Neural cell (in vitro differentiated cells): ENCODE measurements at regions not wholly inside any gene's neighbourhood (a gene's known extent, or its start where the extent isn't known, plus 50 kb on each side); places are given as distances from the start of the nearest gene placed in this dataset.

Experiments used
- H2AFZ ChIP-seq: fragments of 200-600, 300-800 bp; sonication (generic), shearing (Covaris generic); 2 replicates; pipeline ENCODE4 v1.6.0; 2014; ENCODE audit warnings: low read depth, mild to moderate bottlenecking, antibody characterized with exemption, low read length, moderate library complexity
- H3F3A ChIP-seq: fragments of 200-600 bp; shearing (Covaris generic); 2 replicates; pipeline ENCODE4 v1.6.1; 2016; ENCODE audit warnings: mild to moderate bottlenecking, moderate library complexity, mixed read lengths, antibody characterized with exemption, low read length; ENCODE audit not compliant: insufficient read depth, poor library complexity, severe bottlenecking
- H3K27ac ChIP-seq: fragments of 200-600, 300-800 bp; sonication (generic), shearing (Covaris generic); 2 replicates; pipeline ENCODE4 v1.5.1; 2014; ENCODE audit warnings: mild to moderate bottlenecking, low read length, moderate library complexity
- H3K27me3 ChIP-seq: fragments of 300-800, 200-600 bp; sonication (generic), shearing (Covaris generic); 2 replicates; pipeline ENCODE4 v1.6.0; 2014; ENCODE audit warnings: mild to moderate bottlenecking, low read depth, low read length, moderate library complexity; ENCODE audit not compliant: insufficient read depth
- H3K36me3 ChIP-seq: fragments of 300-800, 200-600 bp; sonication (generic), shearing (Covaris generic); 2 replicates; pipeline ENCODE4 v1.5.1; 2014; ENCODE audit warnings: mild to moderate bottlenecking, antibody characterized with exemption, low read length, moderate library complexity; ENCODE audit not compliant: insufficient read depth
- H3K4me2 ChIP-seq: fragments of 300-800, 200-600 bp; sonication (generic), shearing (Covaris generic); 2 replicates; pipeline ENCODE4 v1.6.0; 2014; ENCODE audit warnings: mild to moderate bottlenecking, low read length
- H3K4me3 ChIP-seq: fragments of 300-800, 200-600 bp; sonication (generic), shearing (Covaris generic); 2 replicates; pipeline ENCODE4 v1.5.1; 2014; ENCODE audit warnings: mild to moderate bottlenecking, low read length, moderate library complexity
- H3K79me2 ChIP-seq: fragments of 200-600 bp; shearing (Covaris generic); replicated peaks from 2 replicates; pipeline ENCODE4 v1.6.0; 2014; ENCODE audit warnings: mild to moderate bottlenecking, low read length, moderate library complexity; ENCODE audit not compliant: insufficient read depth
- H3K9ac ChIP-seq: fragments of 300-800, 200-600 bp; sonication (generic), shearing (Covaris generic); 2 replicates; pipeline ENCODE4 v1.6.1; 2016; ENCODE audit warnings: mild to moderate bottlenecking, low read length, mixed read lengths
- H3K9me2 ChIP-seq: fragments of 200-600 bp; shearing (Covaris generic); 2 replicates; pipeline ENCODE4 v1.6.1; 2016; ENCODE audit warnings: mild to moderate bottlenecking, low read length, mixed read lengths; ENCODE audit not compliant: insufficient read depth
- H3K9me3 ChIP-seq: fragments of 200-600, 300-800 bp; sonication (generic), shearing (Covaris generic); 2 replicates; pipeline ENCODE4 v1.6.1; 2016; ENCODE audit warnings: mild to moderate bottlenecking, mixed run types, low read length, moderate library complexity, mixed read lengths
- H4K20me1 ChIP-seq: fragments of 200-600 bp; shearing (Covaris generic); 2 replicates; pipeline ENCODE4 v1.6.1; 2016; ENCODE audit warnings: mild to moderate bottlenecking, mixed run types; ENCODE audit not compliant: insufficient read depth
- EP300 ChIP-seq: fragments of 450-650 bp; conservative IDR thresholded peaks from 2 replicates; pipeline ENCODE4 v1.6.1; 2014; ENCODE audit warnings: antibody characterized with exemption, mild to moderate bottlenecking, moderate library complexity; ENCODE audit not compliant: poor library complexity, severe bottlenecking
- EZH2 ChIP-seq: fragments of 200-600, 300-800 bp; shearing (Covaris generic), sonication (generic); IDR thresholded peaks from 2 replicates; pipeline ENCODE4 v1.6.1; 2014; ENCODE audit warnings: antibody characterized with exemption, low read length, borderline replicate concordance, mild to moderate bottlenecking; ENCODE audit not compliant: insufficient read depth, poor library complexity, severe bottlenecking
- MXI1 ChIP-seq: fragments of 450-650 bp; conservative IDR thresholded peaks from 2 replicates; pipeline ENCODE4 v1.6.1; 2014; ENCODE audit warnings: antibody characterized with exemption, mild to moderate bottlenecking; ENCODE audit not compliant: poor library complexity, severe bottlenecking
- POLR2AphosphoS5 ChIP-seq: IDR thresholded peaks from 2 replicates; pipeline ENCODE4 v1.6.1; 2012
- RAD21 ChIP-seq: fragments of 450-650 bp; conservative IDR thresholded peaks from 2 replicates; pipeline ENCODE4 v1.6.1; 2014; ENCODE audit warnings: antibody characterized with exemption, mild to moderate bottlenecking, moderate library complexity
- SMC3 ChIP-seq: fragments of 450-650 bp; conservative IDR thresholded peaks from 2 replicates; pipeline ENCODE4 v1.6.1; 2014; ENCODE audit warnings: antibody characterized with exemption, mild to moderate bottlenecking, moderate library complexity; ENCODE audit not compliant: poor library complexity
- TAF1 ChIP-seq: IDR thresholded peaks from 2 replicates; pipeline ENCODE4 v1.6.1; 2012; ENCODE audit warnings: low read depth
- TF ChIP-seq, protein P1 (sequence below): fragments of 450-650 bp; IDR thresholded peaks from 2 replicates; pipeline ENCODE4 v1.5.1; 2014; ENCODE audit warnings: antibody characterized with exemption, mild to moderate bottlenecking, moderate library complexity; ENCODE audit not compliant: poor library complexity, severe bottlenecking
- TF ChIP-seq, protein P2 (sequence below): IDR thresholded peaks from 2 replicates; pipeline ENCODE4 v1.6.1; 2012; ENCODE audit warnings: borderline replicate concordance

DNA sequence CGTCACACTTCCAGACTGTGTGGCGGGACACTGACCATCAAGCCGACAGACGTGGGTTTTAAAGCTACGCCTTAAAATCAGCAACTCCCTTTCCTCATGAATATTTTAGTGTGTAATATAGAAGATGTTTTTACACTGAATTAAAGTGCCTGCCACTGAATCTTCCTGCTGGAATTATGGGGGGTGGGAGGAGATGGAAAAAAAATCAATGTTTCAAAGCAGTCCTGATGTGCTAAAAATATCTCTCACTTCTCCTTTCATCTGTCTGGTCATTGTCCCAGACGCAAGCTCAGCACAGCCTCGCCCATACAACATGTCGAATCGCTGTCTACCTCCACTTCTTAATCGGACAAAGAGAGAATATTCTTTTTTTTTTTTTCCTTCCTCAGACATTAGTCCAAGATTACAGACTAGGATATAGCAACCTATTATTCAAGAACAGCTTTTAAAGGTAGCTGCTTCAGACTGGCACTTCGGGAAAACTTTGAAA is 165.1 kb upstream of the KLF14 start:
- Histone ChIP-seq H3K4me3 (no peak overlapping the region), H3F3A (no peaks in the 10 kb centered on the region), H4K20me1 (no peaks in the 10 kb centered on the region), H3K27me3 (no peaks in the 10 kb centered on the region), H3K4me2 (no peak overlapping the region), H3K27ac (no peak overlapping the region), H3K79me2 (no peaks in the 10 kb centered on the region), H3K9ac (no peak overlapping the region), H3K36me3 (no peaks in the 10 kb centered on the region), H2AFZ (no peak overlapping the region), H3K9me2 (no peaks in the 10 kb centered on the region), H3K9me3 (no peaks in the 10 kb centered on the region)
- TF ChIP-seq, protein P1, sequence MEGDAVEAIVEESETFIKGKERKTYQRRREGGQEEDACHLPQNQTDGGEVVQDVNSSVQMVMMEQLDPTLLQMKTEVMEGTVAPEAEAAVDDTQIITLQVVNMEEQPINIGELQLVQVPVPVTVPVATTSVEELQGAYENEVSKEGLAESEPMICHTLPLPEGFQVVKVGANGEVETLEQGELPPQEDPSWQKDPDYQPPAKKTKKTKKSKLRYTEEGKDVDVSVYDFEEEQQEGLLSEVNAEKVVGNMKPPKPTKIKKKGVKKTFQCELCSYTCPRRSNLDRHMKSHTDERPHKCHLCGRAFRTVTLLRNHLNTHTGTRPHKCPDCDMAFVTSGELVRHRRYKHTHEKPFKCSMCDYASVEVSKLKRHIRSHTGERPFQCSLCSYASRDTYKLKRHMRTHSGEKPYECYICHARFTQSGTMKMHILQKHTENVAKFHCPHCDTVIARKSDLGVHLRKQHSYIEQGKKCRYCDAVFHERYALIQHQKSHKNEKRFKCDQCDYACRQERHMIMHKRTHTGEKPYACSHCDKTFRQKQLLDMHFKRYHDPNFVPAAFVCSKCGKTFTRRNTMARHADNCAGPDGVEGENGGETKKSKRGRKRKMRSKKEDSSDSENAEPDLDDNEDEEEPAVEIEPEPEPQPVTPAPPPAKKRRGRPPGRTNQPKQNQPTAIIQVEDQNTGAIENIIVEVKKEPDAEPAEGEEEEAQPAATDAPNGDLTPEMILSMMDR = no peak
- TF ChIP-seq EZH2 = no peak
- no peak for TF ChIP-seq TAF1
- TF ChIP-seq, protein P2, sequence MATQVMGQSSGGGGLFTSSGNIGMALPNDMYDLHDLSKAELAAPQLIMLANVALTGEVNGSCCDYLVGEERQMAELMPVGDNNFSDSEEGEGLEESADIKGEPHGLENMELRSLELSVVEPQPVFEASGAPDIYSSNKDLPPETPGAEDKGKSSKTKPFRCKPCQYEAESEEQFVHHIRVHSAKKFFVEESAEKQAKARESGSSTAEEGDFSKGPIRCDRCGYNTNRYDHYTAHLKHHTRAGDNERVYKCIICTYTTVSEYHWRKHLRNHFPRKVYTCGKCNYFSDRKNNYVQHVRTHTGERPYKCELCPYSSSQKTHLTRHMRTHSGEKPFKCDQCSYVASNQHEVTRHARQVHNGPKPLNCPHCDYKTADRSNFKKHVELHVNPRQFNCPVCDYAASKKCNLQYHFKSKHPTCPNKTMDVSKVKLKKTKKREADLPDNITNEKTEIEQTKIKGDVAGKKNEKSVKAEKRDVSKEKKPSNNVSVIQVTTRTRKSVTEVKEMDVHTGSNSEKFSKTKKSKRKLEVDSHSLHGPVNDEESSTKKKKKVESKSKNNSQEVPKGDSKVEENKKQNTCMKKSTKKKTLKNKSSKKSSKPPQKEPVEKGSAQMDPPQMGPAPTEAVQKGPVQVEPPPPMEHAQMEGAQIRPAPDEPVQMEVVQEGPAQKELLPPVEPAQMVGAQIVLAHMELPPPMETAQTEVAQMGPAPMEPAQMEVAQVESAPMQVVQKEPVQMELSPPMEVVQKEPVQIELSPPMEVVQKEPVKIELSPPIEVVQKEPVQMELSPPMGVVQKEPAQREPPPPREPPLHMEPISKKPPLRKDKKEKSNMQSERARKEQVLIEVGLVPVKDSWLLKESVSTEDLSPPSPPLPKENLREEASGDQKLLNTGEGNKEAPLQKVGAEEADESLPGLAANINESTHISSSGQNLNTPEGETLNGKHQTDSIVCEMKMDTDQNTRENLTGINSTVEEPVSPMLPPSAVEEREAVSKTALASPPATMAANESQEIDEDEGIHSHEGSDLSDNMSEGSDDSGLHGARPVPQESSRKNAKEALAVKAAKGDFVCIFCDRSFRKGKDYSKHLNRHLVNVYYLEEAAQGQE = no peak
- no peak for TF ChIP-seq EP300
- TF ChIP-seq RAD21 = no peak
- TF ChIP-seq MXI1 = no peak
- TF ChIP-seq POLR2AphosphoS5 = no peak
- TF ChIP-seq SMC3 = no peak

DNA sequence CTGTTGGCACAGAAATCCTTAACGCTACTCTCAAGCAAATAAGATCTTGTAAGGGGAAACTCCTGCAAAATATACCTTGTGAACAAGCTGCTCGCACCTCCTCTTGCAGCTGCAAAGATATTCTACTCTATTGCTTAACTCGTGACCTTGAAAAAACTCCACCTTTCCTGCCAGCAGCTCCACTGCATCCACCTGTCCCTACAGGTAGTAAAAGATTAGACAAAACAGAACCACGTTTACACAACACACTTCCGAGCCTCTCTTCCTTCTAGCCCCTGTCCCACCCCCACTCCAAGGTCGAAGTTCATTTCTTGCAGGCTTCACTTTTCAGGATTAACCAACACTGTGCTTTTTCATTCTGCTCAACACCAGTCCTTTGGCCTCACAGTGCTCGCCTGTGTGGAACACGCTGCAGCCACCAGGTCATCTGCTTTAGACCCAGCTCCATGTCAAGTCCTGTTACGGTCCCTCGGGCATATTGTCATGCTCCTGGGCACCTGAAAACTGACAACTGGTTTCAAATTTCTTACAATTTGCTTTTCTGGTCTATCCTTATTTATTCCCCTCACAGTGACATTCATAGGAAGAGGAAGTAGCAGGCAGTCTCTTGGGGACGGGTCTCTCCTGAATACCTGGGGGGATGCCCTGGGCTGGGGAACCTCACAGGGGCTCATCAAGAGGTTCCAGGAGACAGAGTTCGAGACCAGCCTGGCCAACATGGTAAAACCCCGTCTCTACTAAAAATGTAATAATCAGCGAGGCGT is 165.8 kb upstream of the KLF14 start:
- Histone ChIP-seq H3K36me3 (no peaks in the 10 kb centered on the region), H3K9ac (no peak overlapping the region), H3K4me2 (no peak overlapping the region), H3K27me3 (no peaks in the 10 kb centered on the region), H3K4me3 (no peak overlapping the region), H3K79me2 (no peaks in the 10 kb centered on the region), H4K20me1 (no peaks in the 10 kb centered on the region), H3F3A (no peaks in the 10 kb centered on the region), H3K27ac (no peak overlapping the region), H2AFZ (no peak overlapping the region), H3K9me2 (no peaks in the 10 kb centered on the region), H3K9me3 (no peaks in the 10 kb centered on the region)
- TF ChIP-seq, protein P2 = no peak
- TF ChIP-seq MXI1 (no peak), RAD21 (no peak), EP300 (no peak)
- TF ChIP-seq, protein P1 = no peak
